ENCODE measurements at regions not wholly inside any gene's neighbourhood (a gene's known extent, or its start where the extent isn't known, plus 50 kb on each side); places are given as distances from the start of the nearest gene placed in this dataset.

DNA sequence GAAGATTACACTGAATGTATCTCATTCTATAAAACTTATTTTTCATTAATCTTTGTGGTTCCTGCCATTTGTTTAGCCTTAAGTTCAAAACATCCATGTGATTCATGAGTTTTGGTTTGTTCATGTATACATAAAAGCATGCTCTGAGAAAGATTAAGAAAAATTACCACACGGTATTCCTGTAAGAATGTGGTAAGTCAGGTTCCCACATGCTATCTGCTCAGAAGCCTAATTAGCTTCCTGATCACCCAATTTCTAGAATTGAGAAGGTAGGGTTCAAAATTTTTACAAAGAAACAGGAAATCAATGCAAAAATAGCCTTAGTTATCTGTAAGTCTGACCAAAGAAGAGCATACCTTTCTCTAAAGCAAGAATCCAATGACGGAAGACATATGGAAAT, 241.6 kb upstream of the VRK2 start:
- DNase-seq (ENCODE audit: low spot score) (no peak), ATAC-seq (no peak), FAIRE-seq (no peak)
- H4K20me1 ChIP-seq (ENCODE audit: insufficient read depth, low read length): no peaks in the 10 kb centered on the region
- no peak overlapping the region for H3K27ac ChIP-seq (ENCODE audit: extremely low read length, insufficient read depth, low read length)
- H3K4me2 ChIP-seq (ENCODE audit: low read depth, low read length): no peak overlapping the region
- H3K27me3 ChIP-seq (ENCODE audit: control insufficient read depth in 1 of 2, insufficient read depth in 2 of 2, low read length in 2 of 2): no peaks in the 10 kb centered on the region
- no TSS peak for BruUV-seq (replicated peaks)
- no peak for TF ChIP-seq MEF2D (CRISPR knock-in tag; IDR thresholded peaks at IDR 0.05)
- TF ChIP-seq, protein P1, sequence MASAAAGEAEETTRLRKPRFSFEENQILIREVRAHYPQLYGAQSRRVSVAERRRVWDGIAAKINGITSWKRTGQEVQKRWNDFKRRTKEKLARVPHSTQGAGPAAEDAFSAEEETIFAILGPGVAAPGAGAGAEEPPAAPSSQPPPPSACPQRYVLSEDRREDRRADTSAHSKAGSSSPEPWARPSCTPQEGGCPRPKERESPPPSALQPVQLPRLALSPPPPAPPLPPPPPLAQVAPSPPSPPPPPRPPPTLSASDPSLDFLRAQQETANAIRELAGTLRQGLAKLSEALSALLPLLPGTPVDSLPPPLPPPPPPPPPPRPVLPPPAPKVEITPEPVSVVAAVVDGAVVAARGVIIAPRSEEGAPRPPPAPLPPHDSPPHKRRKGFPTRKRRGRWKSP (CRISPR knock-in tag; IDR thresholded peaks at IDR 0.05): no peak
- TF ChIP-seq ZNF12 (CRISPR knock-in tag; IDR thresholded peaks at IDR 0.05): no peak
- CTCF ChIA-PET (ENCODE audit: low intra/inter-chr PET ratio, low total read pairs): no interaction called here
- no peak overlapping the region for H3K4me3 ChIP-seq (replicated peaks in 1 of 3; ENCODE audit: insufficient read depth in 1 of 3, low read depth in 2 of 3, low read length in 3 of 3)
- H3K36me3 ChIP-seq (replicated peaks in 1 of 2; ENCODE audit: control insufficient read depth in 1 of 2, insufficient read depth in 2 of 2, low read length in 2 of 2): no peaks in the 10 kb centered on the region
- intact Hi-C loops (cut with micrococcal nuclease; ENCODE audit: unreplicated experiment) (no loop called here), in situ Hi-C loops (cut with HindIII; ENCODE audit: extremely low pct_ligation_motif_present, low pct_unique_long_range_greater_than_20kb) (no loop called here)
- H3K79me2 ChIP-seq (ENCODE audit: insufficient read depth, low read length): no peaks in the 10 kb centered on the region
- no peak overlapping the region for H2AFZ ChIP-seq (ENCODE audit: low read length)
- H3K9me3 ChIP-seq (ENCODE audit: low read length): no peaks in the 10 kb centered on the region
- POLR2A ChIA-PET: no interaction called here
- no peak overlapping the region for H3K9ac ChIP-seq (ENCODE audit: insufficient read depth, low read depth, low read length)
- 3% methylated on average over 2 of the region's 2 CpGs for WGBS (ENCODE audit: low lambda C conversion rate)
- H3K4me1 ChIP-seq (ENCODE audit: insufficient read depth, low read length): no peaks in the 10 kb centered on the region

DNA sequence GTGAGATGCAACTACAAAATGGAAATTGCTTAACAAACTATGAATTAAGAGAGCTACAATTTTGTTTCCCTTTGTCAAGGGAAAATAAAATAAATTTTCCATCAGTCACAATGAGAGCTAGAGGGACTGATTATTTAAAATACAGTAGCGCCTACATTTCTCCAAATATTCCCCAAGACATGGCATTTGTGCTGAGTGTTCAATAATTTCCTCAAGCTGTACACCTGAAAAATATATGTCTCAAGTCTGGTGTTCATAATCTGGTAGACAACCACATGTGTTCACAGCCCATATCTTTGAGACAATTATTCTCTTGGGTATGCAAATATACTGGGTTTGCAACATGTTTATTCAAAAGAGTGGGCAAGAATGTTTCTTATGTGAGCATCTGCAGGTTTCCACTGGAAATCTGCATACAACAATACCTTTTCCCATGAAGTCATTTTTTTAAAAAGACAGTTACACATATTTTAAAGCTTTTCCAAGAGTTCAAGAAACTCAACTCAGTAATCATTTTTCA, 240.1 kb upstream of the VRK2 start:
- no peak for TF ChIP-seq MEF2D (CRISPR knock-in tag; IDR thresholded peaks at IDR 0.05)
- TF ChIP-seq PHF21A (CRISPR knock-in tag; IDR thresholded peaks at IDR 0.05): no peak
- TF ChIP-seq MAFF (IDR thresholded peaks at IDR 0.05; ENCODE audit: low read depth, low read length): peak; percentile 34; the same call in 1 of the 2 replicates
- TF ChIP-seq PAX8 (CRISPR knock-in tag; IDR thresholded peaks at IDR 0.05; ENCODE audit: borderline replicate concordance): no peak
- TF ChIP-seq, protein P2, sequence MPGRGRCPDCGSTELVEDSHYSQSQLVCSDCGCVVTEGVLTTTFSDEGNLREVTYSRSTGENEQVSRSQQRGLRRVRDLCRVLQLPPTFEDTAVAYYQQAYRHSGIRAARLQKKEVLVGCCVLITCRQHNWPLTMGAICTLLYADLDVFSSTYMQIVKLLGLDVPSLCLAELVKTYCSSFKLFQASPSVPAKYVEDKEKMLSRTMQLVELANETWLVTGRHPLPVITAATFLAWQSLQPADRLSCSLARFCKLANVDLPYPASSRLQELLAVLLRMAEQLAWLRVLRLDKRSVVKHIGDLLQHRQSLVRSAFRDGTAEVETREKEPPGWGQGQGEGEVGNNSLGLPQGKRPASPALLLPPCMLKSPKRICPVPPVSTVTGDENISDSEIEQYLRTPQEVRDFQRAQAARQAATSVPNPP (CRISPR knock-in tag; IDR thresholded peaks at IDR 0.05): no peak
- TF ChIP-seq MAFK (conservative IDR thresholded peaks at IDR 0.05 in 1 of 2, IDR thresholded peaks at IDR 0.05 in 1 of 2; ENCODE audit: low read length in 2 of 2): peak; percentile 53 to 56; a peak in 3 of 4 replicates
- no peaks in the 10 kb centered on the region for H3K4me1 ChIP-seq (ENCODE audit: insufficient read depth, low read length)
- H4K20me1 ChIP-seq (ENCODE audit: insufficient read depth, low read length): no peaks in the 10 kb centered on the region
- no peak overlapping the region for H2AFZ ChIP-seq (ENCODE audit: low read length)
- WGBS (ENCODE audit: low lambda C conversion rate): 0% methylated on average over 1 of the region's 1 CpG
- no peaks in the 10 kb centered on the region for H3K27me3 ChIP-seq (ENCODE audit: control insufficient read depth in 1 of 2, insufficient read depth in 2 of 2, low read length in 2 of 2)
- CTCF ChIA-PET (ENCODE audit: low intra/inter-chr PET ratio, low total read pairs): no interaction called here
- in situ Hi-C loops (cut with HindIII; ENCODE audit: extremely low pct_ligation_motif_present, low pct_unique_long_range_greater_than_20kb): no loop called here
- intact Hi-C loops (cut with micrococcal nuclease; ENCODE audit: unreplicated experiment): no loop called here
- no peaks in the 10 kb centered on the region for H3K36me3 ChIP-seq (replicated peaks in 1 of 2; ENCODE audit: control insufficient read depth in 1 of 2, insufficient read depth in 2 of 2, low read length in 2 of 2)
- no TSS peak for BruUV-seq (replicated peaks)
- FAIRE-seq (no peak), DNase-seq (ENCODE audit: low spot score) (no peak), ATAC-seq (no peak)
- no peak overlapping the region for H3K9ac ChIP-seq (ENCODE audit: insufficient read depth, low read depth, low read length)
- POLR2A ChIA-PET: no interaction called here
- no peak overlapping the region for H3K27ac ChIP-seq (ENCODE audit: extremely low read length, insufficient read depth, low read length)
- no peak overlapping the region for H3K4me2 ChIP-seq (ENCODE audit: low read depth, low read length)
- H3K9me3 ChIP-seq (ENCODE audit: low read length): no peaks in the 10 kb centered on the region
- no peaks in the 10 kb centered on the region for H3K79me2 ChIP-seq (ENCODE audit: insufficient read depth, low read length)
- no peak overlapping the region for H3K4me3 ChIP-seq (replicated peaks in 1 of 3; ENCODE audit: insufficient read depth in 1 of 3, low read depth in 2 of 3, low read length in 3 of 3)
